DMS79 (cell line): ENCODE measurements at regions not wholly inside any gene's neighbourhood (a gene's known extent, or its start where the extent isn't known, plus 50 kb on each side); places are given as distances from the start of the nearest gene placed in this dataset.

Experiments
- DNase-seq: peaks from one replicate; lab custom pipeline; 2025; lab: John Stamatoyannopoulos, UW

DNA sequence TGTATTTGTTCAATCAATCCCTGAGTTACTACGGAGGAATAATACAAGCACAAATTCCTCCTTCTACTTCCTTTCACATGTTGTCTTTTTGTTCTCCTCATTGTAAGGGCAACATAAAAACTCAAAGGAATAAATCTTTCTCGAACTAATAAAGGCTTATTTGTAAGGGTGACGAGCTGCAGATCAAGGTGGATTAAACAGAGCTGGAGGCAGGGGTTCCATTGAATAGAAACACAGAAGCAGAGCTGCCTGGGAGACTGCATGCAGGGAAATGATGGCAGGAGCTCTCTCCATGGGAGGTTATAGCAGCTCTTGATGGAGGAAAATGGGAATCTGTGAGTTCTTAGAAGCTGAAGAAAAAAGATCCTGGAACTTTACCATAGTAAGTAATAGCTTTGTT, 160.2 kb downstream of the CYYR1 start:
- no peak for DNase-seq

DNA sequence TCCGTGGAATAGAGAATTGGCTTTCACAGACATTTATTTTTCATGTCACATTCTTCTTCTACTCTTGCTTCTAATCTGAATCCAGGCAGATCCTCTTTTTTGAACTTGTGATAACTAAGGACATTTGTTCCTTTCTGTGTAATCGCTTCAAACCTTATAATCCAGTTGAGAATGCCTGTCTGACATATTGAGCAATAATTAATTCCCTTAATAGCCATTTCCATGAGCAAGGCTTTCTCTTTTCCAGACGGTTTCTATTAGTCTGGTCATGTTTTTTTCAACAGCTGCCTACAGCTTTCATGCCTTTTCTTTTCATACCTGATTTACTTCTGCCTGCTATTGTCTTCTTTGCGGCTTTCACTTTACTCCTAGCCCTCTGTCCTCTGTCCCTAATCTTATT, 163.4 kb downstream of the CYYR1 start:
- DNase-seq, result no peak

DNA sequence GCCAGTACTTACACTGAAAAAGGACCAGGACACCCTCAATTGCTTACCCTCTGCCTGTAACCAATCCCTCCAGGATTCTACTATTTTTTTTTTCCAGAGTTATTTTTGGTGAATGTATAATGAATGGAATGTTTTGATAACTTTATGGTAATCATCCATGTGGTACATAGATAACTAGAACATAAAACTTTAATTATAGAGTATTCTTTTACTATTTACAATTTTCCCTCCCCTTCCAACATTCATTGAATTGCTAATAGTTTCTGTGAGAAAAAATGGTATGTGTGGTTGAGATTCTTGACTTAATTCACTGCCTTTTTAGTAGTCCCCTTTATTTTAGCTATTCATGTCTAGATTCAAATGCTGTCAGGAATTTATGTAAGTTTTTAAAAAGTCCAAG, 164.6 kb downstream of the CYYR1 start:
- DNase-seq, result no peak

DNA sequence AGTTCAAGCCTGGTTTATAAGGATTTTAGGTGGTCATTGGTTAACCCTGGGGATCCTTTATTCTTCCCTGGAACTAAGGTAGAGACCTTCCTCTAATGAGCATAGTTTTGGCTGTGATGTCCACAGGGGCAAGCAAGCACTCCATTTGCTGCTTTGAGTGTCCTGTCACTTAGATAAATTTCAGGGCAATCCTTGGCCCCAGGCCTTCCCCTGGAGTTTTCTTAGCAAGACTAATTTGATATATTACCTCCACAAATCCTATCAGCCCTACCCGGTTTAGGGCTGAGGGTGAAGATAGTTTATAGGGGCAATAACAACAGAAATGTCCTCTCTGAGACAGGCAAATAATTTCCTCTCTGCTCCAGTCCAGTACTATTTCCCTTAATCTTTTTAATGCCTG, 166.6 kb downstream of the CYYR1 start:
- DNase-seq, result no peak

DNA sequence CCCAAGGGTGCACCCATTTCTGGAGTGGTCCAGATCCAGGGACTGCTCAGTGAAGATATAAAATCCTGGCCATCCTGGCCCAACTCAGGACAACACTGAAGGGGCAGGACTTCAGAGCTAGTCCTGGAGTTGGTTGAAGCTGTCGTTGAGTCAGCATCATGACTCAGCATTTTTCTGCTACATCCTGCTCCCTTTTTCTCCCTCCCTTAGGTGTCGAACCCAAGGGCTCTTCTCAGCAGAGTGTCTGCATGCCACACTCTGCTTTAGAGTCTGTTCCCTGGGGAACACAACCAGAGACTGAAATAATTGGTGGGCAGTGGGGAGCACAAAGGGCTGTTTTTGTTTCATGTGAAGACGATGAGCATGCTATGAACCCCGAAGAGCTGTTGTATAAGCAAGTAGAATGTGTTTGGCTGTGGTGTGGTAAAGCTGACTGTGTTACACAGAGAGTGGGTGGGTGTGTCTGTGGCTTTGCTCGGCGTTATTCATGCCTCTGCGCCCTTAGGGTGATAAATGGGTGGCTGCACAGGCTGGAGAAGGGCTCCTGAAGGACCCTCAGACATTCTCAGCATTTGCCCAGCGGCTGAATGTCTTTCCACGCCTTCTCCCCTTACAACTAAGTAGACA, 167.2 kb downstream of the CYYR1 start:
- DNase-seq, result peak; percentile 2

DNA sequence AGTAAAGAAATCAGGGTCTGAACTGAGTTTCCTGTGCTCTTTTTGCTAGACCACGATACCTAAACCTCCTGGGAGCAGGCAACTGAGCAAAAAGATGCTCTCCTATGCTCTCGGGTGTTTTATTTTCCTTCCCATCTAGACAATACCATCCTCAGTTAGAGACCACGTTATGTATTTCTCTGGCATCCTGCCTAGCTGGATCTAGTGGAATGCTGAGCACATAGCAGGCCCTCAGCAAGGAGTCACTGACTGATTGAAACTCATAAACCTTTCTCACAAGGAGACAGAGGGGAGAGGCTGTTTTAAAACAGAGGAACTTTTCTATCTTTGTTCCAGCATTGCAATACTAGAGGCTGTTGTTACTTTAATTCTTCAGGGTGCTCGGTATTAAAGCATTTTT, 168.0 kb downstream of the CYYR1 start:
- no peak for DNase-seq

DNA sequence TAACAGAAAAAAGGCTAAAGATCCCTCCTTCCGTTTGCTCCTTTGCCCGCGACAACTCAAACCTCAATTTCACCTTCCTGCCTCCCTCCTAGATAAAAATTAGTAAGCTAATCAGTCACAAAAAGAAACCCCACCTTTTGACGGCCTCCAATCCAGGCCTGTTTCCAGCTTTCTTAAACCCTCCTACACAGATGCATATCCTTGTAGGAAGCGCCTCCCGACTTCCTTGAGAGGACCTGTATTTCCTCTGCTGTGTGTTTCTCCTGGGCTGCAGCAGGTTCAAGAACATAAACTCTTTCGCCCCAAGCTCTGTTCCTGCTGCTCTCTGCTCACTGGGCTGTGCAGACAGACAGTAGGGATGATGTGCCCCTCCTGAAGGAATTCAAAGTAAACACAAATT, 168.8 kb downstream of the CYYR1 start:
- no peak for DNase-seq

DNA sequence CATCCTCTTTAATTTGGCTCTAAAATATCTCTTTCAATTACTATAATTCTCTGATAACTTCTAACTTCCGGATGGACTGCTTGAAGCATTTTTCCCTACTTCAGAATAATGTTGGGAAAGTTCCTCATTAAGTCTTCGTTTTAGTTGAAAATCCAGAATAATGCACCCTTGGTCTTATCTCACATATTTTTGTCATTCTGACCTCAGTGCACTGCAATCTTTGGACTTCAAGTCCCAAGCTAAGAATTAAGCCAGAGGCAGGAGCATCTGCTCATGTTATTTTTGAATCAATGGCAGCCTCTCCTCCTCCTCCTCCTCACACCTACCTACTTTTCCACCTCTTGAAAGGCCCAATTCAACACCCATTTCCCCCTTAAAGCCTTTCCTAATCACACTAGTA, 169.8 kb downstream of the CYYR1 start:
- no peak for DNase-seq

DNA sequence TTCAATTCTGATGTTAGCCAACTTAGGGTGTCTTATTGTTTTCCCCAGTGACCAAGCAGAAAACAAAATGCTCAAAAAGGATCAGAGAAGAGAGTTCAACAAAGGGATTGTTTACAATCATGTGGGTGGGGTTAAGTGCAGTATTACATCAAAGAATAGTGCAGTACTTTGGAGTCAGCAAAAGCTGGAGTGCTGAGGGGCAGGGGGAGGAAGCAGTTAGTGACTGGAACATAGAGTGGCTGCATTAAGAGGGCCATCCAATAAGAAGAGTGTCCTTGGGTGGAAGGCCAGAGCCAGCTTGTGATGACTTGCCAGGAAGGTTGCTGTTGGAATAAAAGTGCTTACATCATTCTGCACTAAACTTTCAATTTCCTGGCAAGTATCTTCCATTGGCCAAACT, 175.5 kb downstream of the CYYR1 start:
- DNase-seq, result no peak

DNA sequence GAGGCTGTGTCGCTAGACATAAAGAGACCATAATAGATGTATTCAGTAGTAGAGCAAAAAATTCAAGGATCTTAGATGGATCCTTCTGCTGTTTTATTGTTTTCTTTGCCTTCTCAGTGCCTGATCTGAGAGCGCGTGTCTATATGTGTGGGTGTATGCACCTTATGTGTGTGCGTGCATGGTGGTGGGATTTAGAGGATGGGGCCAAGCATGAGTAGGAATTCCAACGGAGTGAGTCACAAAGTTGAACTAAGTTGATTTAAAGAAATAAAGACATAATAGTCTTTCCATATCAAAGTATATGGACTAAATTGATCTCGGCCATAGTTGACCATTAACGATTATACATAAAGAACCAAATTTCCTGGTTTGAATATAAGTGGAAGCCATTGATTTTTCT, 178.7 kb downstream of the CYYR1 start:
- no peak for DNase-seq

DNA sequence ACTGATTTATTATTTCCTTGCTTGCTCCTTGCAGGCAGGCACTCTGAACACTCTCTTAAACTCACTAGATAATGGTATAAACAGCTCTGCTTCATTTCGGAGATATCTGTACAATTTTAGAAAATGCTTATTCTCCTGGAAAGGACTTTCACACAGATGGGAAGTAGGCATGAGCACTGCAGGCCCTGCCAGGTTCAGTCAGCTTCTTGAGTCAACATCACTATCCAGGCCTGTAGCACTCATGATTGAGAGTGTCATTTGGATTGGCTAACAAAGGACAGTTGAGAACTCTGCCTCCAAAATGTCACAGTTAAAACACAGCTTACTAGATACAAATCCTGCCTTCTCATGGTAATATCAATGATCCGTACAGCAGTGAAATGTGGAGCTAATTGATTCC, 181.9 kb downstream of the CYYR1 start:
- DNase-seq, result no peak

DNA sequence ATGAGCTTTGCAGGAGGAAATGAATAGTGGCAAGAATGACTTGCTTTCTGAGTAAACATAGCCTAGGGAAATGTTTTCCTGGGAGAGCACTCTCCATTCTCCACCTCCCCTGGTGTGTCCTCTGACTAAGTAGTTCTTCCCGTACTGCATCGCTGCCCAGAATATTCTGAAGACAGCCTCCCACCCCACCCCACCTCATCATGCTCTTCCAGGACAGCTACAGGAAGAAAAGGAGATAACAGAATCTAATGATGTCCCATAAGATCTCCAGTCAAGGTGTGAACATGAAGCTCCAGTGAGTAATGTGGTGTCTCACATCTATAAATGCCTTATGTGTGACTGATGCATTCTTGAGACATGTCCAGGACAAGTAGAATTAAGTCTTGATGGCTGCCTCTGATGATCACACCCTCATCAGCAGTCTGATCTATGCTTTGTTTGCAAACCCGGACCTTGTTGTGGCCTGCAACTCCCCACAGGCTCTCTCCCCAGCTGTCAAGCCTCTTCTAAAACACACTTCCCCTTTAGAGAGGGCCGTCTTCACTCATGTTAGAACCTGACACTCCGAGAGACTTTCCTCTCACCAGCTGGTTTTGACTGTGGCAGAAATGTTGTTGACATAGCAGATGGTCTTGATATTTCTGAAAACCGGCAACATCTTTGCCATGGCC, 183.0 kb downstream of the CYYR1 start:
- no peak for DNase-seq

DNA sequence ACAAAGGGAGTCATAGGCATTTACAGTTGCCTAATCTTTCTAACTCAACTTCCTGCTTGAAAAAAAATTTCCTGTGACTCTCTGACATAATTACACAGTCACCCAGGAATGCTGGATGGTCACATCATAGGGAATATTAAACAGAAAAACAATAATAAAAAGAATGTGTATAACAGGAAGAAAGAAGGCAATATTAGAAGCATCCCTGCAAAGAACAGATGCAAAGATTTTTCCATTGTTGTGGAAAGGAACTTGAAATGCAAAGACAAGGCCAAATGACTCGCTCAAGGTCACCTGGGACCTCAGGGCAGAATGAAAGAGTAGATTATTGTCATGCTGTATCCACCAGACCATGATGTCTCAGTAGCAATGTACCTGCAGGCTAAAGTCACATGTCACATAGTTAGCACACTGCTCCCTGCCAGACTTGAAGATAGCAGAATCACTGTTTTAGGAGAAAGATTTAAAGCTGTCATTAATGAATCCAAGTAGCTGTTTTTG, 184.3 kb downstream of the CYYR1 start:
- DNase-seq, result no peak

DNA sequence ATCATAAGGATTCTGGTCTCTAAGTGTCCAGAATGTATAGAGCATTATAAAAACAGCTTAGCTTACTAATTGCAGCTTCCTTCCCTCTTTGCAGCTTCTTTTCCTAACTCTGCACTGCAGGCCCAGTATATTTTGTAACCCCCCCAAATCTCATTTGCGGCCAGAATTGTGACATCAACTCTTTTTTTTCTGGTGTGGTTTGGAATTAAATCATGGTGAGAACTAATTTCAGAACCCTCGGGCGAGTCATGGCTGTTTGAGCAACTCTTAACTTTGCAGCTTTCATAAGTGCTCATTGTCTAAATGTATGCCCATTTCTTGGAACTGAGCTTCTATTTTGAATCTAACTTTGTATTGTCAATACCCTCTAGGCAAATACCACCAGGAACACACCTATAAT, 187.4 kb downstream of the CYYR1 start:
- no peak for DNase-seq

DNA sequence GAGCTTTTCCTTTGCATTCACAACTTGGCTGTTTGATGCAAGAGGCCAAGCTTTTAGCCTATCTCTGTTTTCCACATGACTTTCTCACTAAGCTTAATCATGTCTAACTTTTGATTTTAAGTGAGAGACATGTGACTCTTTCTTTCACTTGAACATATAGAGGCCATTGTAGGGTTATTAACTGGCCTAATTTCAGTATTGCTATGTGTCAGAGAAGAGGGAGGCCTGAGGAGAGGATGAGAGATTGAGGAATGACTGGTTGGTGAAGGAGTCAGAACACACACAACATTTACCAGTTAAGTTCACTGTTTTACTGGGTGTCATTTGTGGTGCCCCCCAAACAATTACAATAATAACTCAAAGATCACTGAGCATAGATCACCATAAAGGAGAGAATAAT, 193.5 kb downstream of the CYYR1 start:
- DNase-seq, result no peak

DNA sequence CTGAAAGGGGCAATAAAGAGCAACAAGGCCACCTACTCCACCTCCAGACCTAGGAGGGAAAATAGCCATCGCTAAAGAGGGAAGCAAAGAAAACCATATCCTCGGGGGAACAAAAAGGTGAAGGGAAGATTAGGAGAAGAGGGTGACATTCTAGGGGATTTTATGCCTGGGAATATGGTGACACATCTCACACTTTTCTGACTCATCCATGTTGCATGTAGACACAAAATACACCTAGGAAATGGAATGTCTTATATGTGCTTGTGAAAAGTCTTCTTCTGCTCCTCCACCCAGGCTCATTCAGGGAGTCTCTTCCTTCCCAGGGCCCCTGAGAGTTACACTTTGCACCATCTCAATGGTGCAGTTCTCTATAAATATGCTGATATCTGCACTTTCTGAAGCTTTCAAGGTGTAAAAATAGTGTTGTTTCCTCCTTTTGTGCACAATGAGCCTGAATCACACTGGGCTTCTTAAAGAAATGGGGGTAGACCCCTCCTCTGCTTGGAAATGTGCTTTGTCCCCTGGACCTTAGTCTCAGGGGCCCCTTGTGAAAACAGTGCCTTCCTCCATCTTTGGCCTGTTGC, 195.9 kb downstream of the CYYR1 start:
- no peak for DNase-seq

DNA sequence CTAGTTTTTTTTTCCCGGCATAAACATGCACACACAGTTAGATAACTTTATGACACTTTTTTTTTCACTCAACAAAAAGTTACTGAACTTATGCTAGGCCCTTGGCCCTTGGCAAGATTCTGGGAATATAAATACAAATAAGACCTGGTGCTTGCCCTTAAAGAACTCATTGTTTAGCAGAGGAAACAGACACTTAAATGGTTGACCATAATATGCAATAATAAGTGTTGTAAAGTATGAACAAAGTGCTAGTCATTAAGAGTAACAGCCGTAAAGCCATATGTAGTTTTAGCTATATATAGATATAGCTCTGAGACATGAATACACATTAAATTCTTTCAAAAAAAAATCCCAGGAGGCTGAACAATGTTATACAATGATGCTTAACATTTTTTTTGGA, 198.3 kb downstream of the CYYR1 start:
- no peak for DNase-seq

DNA sequence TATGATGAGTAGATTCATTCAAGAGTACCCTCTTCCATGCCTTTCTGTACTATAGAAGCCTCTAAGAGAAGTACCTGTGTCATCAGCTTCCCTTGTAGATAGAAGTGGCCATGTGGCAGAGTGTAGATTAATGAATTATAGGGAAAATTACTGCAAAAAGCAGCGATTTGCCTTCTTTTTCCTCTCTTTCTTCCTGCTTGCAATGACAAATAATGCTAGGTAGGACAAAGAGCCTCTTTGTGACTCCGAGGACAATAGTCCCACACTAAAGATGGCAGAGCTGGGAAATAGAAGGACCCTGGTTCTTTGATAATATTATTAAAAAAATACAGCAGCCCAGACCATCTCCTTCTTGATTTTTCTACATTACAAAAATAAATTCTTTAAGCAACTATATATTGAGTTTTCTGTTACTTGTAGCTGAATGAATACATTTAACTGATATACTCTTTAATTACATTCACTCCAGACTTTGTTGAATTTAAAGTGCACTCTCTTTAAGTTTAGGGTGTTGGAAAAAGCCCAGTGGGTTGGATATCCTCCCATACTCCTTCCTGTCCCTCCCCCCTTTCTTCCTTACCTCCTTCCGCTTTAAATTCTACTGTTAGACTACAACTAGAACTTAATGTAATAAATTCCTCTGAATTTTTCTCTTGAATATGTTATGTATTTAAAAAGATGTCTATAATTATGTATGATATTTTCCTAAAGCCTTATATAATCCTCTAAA, 198.2 kb upstream of the APP start:
- DNase-seq, result no peak

DNA sequence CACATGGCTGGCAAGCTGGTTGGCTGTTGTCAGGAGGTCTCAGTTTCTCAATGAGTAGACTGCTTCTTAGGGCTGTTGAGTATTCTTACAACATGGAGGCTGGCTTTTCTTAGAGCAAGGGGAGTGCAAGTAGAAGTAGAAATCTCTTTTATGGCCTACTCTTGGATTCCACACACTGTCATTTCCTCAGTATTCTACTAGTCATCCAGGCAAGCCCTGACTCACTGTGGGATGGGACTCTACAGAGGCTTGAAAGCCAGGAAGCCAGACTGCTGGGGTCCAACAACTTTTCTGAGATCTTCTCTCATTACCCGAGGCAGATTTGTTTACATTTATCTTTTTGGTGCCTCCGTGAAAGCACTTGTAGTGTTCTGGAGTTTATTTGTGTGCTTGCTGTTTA, 196.2 kb upstream of the APP start:
- DNase-seq, result no peak

DNA sequence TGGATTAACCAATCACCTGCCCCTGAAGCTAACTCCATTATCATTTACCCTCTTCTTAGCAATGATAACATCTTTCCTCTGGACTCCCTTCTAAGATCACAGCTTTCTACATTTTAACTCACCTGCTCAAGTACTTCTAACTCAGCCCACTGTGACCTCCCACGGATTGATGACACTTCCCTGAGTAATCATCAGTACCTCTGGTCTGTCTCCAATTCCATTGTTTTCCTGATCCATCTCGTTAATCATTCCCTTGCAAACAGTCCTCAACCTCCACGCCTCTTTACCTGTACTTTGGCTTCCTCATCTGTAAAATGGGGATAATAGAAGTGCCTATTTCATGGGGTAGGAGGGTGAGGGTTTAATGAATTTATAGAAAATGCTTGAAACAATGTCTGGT, 195.3 kb upstream of the APP start:
- DNase-seq, result no peak

DNA sequence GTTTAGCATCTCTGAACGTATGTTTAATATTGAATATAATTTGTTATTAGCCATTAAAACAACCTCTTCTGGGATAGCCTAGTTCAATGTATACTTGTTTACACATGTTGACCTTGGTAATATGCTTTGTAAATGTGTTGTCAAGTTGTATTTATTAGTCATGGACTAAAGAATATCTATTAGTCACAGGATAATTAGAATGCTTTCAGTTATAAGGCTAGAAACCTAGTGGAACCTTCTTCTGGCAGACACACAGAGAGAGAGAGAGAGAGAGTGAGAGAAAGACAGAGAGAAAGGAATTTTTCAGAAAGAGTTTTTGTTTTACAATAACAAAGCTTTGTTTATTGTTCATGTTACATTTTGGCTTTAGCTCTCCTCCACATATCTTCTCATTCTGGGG, 181.1 kb upstream of the APP start:
- DNase-seq, result no peak

DNA sequence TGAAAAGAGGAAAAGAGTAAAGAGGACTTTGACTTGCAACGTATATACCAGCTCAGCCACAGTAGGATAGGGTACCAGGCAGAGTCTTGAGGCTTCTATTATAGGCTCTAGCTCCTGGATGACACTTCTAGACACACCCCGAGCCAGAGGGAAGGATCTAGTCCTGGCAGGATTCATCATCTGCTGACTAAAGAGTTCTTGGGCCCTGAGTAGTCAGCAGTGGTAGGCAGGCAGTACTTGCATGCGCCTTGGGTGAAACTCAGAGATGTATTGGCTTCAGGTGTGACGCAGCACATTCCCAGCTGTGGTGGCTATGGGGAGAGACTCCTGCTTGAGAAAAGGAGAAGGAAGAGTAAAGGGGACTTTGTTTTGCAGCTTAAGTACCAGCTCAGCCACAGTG, 162.3 kb upstream of the APP start:
- DNase-seq, result no peak
